GM19239 (cell line): ENCODE measurements at regions not wholly inside any gene's neighbourhood (a gene's known extent, or its start where the extent isn't known, plus 50 kb on each side); places are given as distances from the start of the nearest gene placed in this dataset.

Source experiments
- DNase-seq: peaks from one replicate; pipeline ENCODE4 v3.0.0; 2011; ENCODE audit warnings: low spot score; ENCODE audit not compliant: insufficient read length
- FAIRE-seq: peaks from 2 replicates; lab custom pipeline; 2011; peaks lifted over from hg19 to GRCh38; lab: Jason Lieb, UNC

DNA sequence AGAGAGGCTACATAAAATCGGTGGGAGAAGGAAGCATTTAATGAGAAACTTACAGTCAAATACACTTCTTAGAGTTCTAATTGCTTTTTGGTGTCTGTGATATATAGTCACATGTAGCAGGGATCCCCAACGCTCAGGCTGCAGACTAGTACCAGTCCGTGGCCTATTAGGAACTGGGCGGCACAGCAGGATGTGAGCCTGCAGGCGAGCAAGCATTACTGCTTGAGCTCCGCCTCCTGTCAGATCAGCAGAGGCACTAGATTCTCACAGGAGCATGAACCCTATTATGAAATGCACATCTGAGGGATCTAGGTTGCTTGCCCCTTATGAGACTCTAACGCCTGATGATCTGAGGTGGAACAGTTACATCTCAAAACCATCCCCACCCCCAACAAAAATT, 158.5 kb downstream of the TANC2 start:
- no peak for DNase-seq
- no peak for FAIRE-seq

GRCh38 chr17:63124958-63125357, 158.9 kb downstream of the TANC2 start:
- DNase-seq = no peak
- no peak for FAIRE-seq

- FAIRE-seq = no peak
- no peak for DNase-seq
Observed at GRCh38 chr17:63125987-63126386, 160.0 kb downstream of the TANC2 start.

- DNase-seq = no peak
- no peak for FAIRE-seq
Observed at GRCh38 chr17:63126607-63127006, 160.6 kb downstream of the TANC2 start.

DNA sequence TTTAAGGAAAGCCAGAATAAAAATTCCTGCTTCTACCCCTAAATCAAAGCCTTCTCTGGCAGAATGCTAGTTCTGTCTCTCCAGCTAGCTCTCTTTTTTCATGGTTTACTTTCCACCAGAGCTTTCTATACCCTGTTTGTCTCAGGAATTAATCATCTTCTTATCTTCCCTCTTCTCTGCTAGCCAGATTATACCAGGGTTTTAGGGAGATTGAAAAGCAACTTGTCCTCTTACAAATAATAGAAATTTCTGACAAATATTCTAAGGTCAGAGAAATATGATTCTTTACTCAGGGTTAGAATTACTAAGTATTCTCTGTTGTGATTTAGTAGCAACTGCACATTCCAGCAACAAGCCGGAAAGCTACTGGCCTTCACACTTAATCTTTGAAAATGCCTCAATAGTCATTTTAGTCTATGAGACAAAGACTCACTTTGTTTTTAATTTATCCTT, 166.4 kb downstream of the TANC2 start:
- DNase-seq (no peak), FAIRE-seq (no peak)

DNA sequence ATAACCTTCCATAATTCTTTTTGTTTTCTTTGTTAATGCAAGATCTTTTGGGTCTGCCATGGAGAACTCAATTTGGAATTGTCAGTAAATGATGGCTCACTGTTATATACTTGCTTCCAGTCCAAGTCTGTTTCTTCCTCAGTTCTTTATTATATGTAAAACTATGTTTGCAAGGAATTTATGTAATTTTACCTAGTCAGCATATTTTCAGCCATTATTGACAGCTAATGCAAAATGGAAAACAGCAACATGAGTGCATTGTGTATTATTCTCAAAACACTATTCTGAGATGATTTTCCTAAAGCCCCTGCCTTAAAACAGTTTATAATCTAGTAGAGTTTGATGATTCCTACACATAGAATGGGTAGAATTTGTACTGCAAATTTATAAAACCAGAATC, 167.5 kb downstream of the TANC2 start:
- FAIRE-seq (no peak), DNase-seq (no peak)

DNA sequence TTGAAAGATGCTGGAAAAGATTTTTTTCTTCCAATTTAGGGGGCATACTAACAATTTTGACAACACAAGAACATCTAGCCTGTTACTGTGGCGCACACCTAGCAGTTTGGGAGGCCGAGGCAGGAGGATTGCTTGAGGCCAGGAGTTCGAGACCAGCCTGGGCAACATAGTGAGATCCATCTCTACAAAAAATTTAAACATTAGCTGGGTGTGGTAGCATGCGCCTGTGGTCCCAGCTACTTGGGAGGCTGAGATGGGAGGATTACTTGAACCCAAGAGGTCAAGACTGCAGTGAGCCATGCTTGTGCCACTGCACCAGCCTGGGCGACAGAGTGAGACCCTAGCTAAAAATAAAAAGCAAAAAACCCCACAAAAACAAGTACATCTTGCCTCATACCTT, 168.8 kb downstream of the TANC2 start:
- DNase-seq (no peak), FAIRE-seq (no peak)

GRCh38 chr17:63136369-63137012, 170.5 kb downstream of the TANC2 start:
- DNase-seq (no peak), FAIRE-seq (no peak)

DNA sequence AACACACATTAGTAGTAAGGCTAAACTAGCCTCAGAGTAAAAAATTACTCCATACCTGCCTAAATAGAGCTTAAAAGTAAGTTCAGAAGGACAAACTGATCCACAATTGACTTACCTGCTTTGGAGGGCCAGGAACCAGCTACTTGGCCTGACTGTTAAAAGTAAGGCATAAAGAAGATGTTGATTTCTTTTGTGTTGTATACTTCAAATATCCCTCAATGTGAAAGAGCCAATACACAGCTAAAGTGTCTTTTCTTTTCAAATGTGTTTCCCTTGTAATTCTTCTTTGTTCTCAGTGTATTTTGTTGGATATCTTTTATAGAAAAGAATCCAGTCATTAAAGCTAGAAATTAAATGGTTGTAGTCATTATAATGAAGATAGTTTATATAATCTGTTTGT, 171.1 kb downstream of the TANC2 start:
- FAIRE-seq (no peak), DNase-seq (no peak)

- FAIRE-seq = no peak
- DNase-seq = no peak
Observed at GRCh38 chr17:63138713-63139112, 172.7 kb downstream of the TANC2 start.

- no peak for DNase-seq
- no peak for FAIRE-seq
Observed at GRCh38 chr17:63139356-63139755, 173.3 kb downstream of the TANC2 start.

DNA sequence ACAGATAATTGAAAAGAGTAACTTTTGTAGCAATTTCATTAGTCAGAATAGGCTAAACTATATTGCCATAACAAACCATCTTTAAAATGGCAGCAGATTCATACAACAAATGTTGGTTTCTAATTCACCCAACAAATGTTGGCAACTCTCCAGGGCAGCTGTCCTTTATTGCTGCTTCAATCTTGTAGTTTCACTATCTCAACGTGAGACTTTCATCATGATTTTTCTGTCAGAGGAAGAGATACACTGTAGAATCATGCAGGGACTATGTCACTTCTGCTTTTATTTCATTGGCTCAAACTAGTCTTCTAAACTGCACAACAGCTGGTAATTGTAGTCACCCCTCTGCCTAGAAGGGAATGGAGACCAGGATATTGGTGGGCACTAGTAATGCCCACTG, 174.2 kb downstream of the TANC2 start:
- DNase-seq = no peak
- FAIRE-seq = no peak

GRCh38 chr17:63142836-63143235, 176.8 kb downstream of the TANC2 start:
- FAIRE-seq (no peak), DNase-seq (no peak)

DNA sequence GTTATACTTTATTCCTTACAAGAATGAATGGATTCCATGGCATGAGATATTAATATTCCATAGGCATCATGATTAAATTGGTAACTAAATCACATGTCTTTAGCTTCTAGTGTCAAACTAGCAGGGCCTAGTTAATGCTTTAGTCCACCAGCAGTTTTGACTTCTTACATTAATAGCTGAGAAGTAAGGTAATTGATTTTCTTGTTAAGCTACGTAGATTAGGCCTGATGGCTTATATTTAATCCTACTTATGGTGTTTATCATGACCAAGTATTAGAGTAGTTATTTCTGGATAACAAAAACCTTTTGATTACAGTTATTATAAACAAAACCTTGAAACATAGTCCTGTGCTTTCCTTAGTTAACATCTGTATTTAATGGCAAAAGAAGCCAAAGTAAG, 184.5 kb downstream of the TANC2 start:
- FAIRE-seq = no peak
- no peak for DNase-seq

- FAIRE-seq (no peak), DNase-seq (no peak)
Observed at GRCh38 chr17:63150994-63151464, 185.0 kb downstream of the TANC2 start.

- no peak for FAIRE-seq
- DNase-seq = no peak
Observed at GRCh38 chr17:63151941-63152523, 186.0 kb downstream of the TANC2 start.

- DNase-seq (no peak), FAIRE-seq (no peak)
Observed at GRCh38 chr17:63153488-63153887, 187.5 kb downstream of the TANC2 start.

DNA sequence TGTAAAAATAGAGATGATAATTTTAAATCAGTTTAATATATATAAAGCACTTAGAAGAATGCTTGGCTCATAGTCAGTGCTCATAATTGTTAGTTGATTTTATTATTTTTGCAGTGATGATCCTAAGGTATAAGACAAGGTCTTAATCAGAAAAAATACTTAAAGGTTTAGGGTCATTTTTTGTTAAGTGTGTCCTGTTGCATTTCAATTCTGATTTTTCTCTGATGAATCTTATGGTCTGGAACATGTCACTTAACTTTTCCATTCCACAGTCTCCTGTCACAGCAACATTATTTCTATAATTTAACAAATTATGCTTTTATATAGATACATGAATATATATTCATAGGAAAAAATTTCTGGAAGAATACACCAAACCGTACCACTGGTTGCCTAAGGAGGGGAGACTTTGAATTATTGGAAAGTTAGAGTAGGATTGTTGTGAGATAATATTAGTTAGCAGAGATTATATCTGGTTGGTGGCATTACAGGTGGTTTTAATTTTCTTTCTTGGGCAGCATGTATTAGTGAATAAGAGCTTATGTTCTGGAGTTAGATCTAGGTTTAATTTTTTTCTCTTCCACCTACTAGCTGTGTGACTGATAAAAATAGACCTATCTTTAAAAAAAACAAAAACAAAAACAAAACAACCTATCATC, 188.7 kb downstream of the TANC2 start:
- FAIRE-seq (no peak), DNase-seq (no peak)

GRCh38 chr17:63156986-63157385, 191.0 kb downstream of the TANC2 start:
- no peak for FAIRE-seq
- DNase-seq = no peak

GRCh38 chr17:63162406-63163157, 196.5 kb downstream of the TANC2 start:
- FAIRE-seq = no peak
- no peak for DNase-seq

GRCh38 chr17:63163158-63163520, 197.1 kb downstream of the TANC2 start:
- no peak for FAIRE-seq

More at GRCh38 chr17:63163158-63163520, 197.1 kb downstream of the TANC2 start:
- DNase-seq = no peak
